Ecto neural progenitor cell (in vitro differentiated cells): ENCODE measurements at regions not wholly inside any gene's neighbourhood (a gene's known extent, or its start where the extent isn't known, plus 50 kb on each side); places are given as distances from the start of the nearest gene placed in this dataset.
"Not testable (repeated sequence)": the region's sequence is repeated elsewhere in the genome, so short reads cannot be mapped to it uniquely, and the experiment has no call there.

Experiments used
- DNase-seq: peaks from one replicate; pipeline ENCODE4 v3.0.0-alpha.2; 2018; ENCODE audit warnings: low spot score

GRCh38 chr5:112534067-112534583, 115.0 kb upstream of the EPB41L4A start:
- DNase-seq, result no peak

DNA sequence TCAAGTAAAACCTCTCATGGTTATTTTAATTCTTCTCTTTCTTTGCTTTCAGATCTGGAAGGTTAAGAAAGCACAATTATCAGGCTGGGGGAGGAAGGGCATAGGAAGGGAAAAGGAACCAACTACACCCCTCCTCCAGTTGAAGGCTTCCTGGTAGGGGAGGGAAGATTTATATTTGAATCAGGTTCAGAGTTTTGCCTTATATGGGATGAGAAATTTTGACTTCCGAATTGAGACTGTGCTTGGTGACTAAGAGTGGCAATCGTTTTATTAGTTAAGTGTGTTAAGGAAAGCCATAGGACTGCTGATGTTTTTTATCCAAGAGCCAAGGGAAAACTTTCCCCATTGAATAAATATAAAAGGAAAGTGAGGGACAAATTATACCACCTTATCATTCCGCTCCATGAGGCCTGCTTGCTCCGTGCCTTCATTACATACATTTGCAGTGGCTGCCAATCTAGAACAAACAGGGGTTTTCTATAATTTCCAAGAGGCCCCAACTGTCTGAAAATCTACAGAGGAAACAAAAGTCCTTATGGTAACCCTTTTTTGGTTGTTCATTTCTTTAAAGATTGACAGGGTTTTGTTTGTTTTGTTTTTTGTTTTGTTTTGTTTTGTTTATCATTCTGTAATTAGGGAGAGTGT, 115.7 kb upstream of the EPB41L4A start:
- no peak for DNase-seq

DNA sequence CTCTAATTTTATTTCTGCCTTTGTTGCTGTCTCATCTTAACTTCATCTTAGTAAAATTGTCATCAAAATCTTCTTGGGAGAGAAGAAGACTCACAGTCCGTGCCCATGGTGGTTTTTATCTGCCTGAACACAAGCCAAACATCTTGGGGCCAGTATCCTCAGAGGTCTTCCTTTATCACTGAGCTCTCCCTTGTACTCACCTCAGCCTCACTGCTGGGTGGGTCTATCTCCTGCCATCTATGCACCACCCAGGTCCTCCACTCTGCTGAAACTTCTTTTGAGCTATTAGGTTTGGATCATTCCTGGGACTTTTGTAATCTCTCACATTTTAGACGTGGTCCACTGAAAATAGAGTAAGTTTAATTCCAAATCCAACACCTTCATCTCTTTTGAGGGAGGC, 116.3 kb upstream of the EPB41L4A start:
- no peak for DNase-seq

- not testable (repeated sequence) for DNase-seq
Observed at GRCh38 chr5:112544558-112544957, 125.5 kb upstream of the EPB41L4A start.

GRCh38 chr5:112546946-112547592, 128.0 kb upstream of the EPB41L4A start:
- no peak for DNase-seq

DNA sequence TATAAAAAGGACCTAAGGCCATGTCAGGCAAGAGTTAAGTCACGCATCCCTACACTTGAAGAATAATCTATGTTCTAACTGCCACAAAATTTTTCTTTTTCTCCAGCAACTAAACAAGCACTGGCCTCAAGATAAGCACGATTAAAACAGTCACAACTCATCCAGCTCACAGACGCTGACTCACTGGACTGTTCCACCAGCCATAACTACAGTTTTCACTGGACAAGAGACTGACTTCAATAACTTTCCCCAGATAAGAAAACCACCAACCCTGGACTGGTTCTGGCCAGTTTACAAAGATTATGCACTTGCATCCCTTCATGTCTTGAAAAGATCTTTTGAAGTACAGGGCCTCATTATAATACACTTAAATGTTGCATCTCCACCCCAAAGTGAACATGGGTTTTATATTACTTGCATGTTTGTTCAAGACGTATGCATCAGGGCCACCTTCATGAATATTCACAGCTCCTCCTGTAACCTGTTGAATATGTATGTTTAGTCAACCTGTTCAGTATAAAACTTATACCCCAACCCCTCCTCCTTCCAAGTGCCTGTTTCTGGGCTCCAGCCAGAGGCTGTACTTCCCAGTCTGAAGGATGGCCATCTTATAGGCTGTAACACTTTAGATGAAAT, 129.3 kb upstream of the EPB41L4A start:
- DNase-seq, result no peak

GRCh38 chr5:112549127-112549526, 130.1 kb upstream of the EPB41L4A start:
- no peak for DNase-seq

DNA sequence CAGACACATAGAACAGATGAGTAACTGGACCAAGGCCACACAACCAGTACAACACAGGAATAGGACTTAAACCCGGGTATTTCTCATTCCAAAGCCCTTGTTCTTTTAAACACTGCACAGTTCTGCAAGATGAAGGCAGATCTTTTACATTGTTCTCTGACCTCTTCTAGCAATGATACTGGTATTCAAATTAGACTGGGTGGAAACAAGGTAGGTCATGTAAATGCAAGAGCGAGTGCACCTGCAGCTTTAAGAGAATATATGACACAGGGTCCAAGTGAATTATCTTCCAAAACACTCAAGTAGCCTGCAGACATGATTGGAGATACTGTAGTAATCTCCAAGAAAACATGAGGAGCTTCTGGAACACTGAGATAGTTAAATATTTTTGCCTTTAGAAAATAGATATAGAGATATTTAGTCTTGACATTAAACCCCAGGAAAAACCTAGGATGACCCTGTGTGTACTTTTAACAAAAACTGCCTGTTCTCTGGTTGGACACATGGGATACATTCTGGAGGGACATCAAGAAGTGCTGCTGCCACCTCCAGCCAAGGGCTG, 130.6 kb upstream of the EPB41L4A start:
- DNase-seq, result no peak

- no peak for DNase-seq
Observed at GRCh38 chr5:112551419-112552032, 132.4 kb upstream of the EPB41L4A start.

DNA sequence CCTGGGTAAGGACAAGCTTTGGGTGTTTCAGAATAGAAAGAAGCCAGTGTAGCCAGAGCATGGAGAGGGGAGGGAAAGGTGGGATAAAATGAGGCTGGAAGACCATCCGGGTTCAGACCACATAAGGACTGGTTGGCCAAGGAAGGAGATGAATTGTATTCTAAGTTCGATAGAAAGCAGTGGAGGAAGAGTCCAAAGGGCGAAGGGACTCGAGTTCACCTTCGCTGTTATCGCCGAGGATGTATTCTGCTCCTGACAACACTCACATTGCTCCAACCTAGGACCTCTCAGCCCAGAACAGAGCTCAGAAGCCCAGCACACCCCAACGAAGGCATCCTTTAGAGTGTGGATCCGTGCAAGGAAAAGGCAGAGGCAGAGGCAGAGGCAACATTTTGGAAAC, 133.1 kb upstream of the EPB41L4A start:
- no peak for DNase-seq

DNA sequence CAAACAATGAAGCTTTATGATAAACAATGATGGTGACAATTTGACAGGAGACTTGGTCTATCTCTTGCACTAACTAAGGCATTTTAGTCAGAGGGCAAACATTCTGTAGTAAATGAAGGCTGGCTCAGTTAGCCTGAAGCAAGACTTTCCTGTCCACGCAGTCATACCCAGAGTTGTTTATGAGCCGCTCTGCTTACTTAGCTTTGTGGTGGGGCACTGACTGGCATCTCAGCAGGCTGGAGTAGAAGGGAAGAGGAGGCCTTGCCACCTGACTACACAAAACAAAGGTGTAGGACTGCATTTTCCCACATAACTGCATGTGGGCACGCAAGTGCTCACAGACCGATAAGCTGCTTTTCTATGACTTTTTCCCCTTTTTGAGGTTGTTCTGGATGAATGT, 133.7 kb upstream of the EPB41L4A start:
- DNase-seq, result no peak

DNA sequence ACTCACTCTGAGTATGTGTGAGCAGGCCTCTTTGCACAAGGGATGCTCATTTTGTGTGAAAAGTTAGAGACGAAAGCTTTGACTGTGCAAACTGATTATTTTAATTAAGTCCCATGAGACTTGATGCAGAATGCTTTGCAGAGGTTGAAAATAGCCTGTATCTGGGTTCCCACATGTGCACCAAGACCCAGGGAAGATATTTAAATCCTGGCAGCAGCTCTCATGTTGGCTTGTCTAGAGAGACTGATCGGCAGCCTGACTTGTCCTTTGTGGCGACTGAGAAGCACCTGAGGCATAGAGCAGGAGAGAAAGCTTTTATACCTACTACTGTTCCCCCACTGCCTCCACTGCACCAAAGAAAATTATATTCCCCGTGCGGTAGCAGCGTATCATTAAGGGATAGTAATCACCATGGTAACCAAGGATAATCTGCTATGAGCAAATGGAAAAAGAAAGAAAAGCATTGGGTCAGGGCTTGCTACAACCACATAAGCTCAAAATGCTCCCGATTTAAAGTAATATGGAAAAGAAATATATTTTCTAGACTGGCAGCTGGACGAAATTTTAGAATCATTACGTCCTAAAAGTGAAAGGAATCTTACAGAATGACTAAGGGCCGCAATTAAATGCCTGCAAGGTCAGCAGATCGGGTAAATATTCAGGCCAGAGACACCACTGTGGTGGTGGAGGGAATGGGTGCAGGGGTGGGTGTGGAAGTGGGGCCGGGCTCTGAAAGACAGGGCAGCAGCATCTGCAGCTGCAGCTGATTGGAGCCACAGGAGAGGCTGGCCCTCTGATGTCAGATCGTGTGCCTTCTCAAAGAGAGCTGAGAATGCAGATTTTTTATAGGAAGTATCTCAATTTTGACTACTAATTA, 135.3 kb upstream of the EPB41L4A start:
- DNase-seq, result no peak

DNA sequence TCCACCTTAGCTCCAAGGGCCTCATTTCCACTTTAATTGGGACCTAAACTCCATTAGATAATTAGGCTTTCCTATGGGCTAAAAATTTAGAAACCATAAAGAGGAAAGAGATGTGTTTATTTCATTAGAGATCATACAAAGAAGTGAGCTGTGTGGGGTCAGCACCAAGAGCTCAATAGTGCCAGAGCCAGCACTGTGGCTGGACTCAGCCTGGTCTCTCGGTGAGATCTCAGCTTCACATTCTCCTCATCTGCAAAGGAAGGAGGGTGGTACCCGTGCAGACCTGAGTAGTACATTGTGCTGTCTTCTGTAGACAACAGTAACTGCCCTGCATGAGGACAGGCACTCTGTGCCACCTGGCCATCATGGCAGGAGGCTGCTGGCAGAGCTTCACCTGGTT, 136.1 kb upstream of the EPB41L4A start:
- DNase-seq, result no peak

DNA sequence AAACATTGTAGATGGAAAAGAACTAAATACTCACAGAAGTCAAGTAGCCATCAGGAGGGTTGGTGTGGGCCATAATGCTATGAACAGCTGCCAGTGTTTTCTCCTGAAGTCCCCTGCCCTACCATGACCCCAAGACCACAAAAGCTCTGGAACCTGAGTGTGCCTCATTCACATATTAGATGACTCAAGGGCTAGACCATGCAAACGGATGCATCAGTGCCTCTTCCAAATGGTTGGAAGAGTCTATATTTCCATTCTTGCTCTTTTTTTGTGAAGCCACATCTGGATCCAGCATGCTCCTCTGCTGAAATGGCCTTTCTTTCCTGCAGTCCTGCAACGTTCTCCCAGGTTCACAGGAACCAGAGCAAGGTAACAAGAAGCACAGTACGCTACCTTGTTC, 136.6 kb upstream of the EPB41L4A start:
- no peak for DNase-seq

DNA sequence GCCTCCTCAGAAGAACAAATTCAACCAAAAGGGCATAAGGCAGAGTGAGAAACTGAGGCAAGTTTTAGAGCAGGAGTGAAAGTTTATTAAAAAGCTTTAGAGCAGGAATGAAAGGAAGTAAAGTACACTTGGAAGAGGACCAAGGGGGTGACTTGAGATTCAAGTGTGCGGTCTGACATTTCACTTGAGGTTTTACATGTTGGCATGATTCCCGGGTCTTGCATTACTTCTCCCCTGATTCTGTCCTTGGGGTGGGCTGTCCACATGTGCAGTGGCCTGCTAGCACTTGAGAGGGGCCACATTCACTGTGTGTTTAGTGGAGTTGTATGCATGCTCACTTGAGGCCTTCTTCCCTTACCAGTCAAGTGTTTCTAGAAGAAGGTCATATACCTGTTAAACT, 140.4 kb upstream of the EPB41L4A start:
- DNase-seq, result not testable (repeated sequence)

DNA sequence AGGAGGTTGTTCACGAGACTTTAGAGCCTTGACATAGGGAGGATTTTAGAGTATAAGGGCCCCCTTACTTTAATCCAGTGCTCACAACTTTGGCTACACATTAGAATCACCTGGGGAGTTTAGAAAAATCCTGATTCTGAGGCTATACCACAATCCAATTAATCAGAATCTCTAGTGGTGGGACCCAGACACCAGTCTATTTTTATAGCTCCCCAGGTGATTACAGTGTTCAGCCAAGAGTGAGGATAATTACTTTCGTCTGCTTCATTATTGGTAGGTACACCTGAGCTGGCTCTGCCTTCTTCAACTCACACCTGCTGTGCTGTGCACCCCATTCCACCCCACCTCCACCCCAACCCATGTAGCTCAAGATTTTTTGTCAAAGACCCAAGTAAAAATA, 141.3 kb upstream of the EPB41L4A start:
- DNase-seq, result no peak

DNA sequence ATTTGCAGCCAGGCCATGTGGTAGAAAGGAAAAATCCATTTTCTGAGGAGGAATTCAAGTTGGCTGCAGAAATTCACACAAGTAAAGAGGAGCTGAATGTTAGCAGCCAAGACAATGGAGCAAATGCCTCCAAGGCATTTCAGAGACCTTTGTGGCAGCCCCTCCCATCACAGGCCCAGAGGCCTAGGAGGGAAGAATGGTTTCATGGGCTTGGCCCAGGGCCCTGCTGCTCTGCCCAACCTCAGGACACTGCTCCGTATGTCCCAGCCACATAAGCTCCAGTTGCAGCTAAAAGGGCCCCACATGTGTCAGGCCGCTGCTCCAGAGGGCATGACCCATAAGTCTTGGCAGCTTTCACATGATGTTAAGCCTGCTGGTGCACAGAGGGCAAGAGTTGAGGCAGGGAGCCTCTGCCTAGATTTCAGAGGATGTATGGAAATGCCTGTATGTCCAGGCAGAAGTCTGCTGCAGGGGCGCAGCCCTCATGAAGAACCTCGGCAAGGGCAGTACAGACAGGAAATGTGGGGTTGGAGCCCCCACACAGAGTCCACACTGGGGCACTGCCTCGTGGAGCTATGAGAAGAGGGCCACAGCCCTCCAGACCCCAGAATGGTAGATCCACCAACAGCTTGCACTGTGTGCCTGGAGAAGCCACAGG, 144.2 kb upstream of the EPB41L4A start:
- DNase-seq, result no peak

- DNase-seq, result no peak
Observed at GRCh38 chr5:112566251-112566650, 147.2 kb upstream of the EPB41L4A start.

DNA sequence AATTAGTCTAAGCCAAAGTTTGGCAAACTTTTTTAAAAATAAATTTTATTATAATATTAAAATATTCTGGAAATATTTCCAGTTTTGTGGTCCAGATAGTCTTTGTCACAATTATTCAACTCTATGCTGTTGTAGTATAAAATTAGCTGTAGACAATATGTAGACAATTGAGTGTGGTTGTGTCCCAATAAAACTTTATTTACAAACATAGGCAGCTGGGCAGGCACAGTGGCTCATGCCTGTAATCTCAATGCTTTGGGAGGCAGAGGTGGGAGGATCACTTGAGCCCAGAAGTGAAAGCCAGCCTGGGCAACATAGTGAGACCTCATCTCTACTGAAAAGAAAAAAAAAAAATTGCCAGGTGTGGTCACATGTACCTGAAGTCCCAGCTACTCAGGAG, 150.5 kb upstream of the EPB41L4A start:
- DNase-seq, result no peak

GRCh38 chr5:112570708-112571444, 151.8 kb upstream of the EPB41L4A start:
- DNase-seq, result no peak
